ENCODE measurements at regions not wholly inside any gene's neighbourhood (a gene's known extent, or its start where the extent isn't known, plus 50 kb on each side); places are given as distances from the start of the nearest gene placed in this dataset.
"Not testable (repeated sequence)": the region's sequence is repeated elsewhere in the genome, so short reads cannot be mapped to it uniquely, and the experiment has no call there.

- no peak for FAIRE-seq
These were observed 160.9 kb downstream of the SOD2 start for GRCh38 chr6:159532155-159532554.

GRCh38 chr6:159529934-159530333 is 163.1 kb downstream of the SOD2 start:
- DNase-seq (ENCODE audit: extremely low spot score, insufficient read length, low read depth) (no peak), FAIRE-seq (no peak)

More at GRCh38 chr6:159532155-159532554, 160.9 kb downstream of the SOD2 start:
- no peak for DNase-seq (ENCODE audit: extremely low spot score, insufficient read length, low read depth)

- FAIRE-seq (no peak), DNase-seq (ENCODE audit: extremely low spot score, insufficient read length, low read depth) (no peak)
These were observed 165.7 kb downstream of the SOD2 start for GRCh38 chr6:159527351-159527750.

GRCh38 chr6:159525445-159526025 is 167.5 kb downstream of the SOD2 start:
- no peak for FAIRE-seq
- no peak for DNase-seq (ENCODE audit: extremely low spot score, insufficient read length, low read depth)

- DNase-seq (ENCODE audit: extremely low spot score, insufficient read length, low read depth) (no peak), FAIRE-seq (no peak)
These were observed 170.0 kb downstream of the SOD2 start for GRCh38 chr6:159522877-159523547.

GRCh38 chr6:159521962-159522361 is 171.1 kb downstream of the SOD2 start:
- DNase-seq (ENCODE audit: extremely low spot score, insufficient read length, low read depth) (no peak), FAIRE-seq (no peak)

- no peak for DNase-seq (ENCODE audit: extremely low spot score, insufficient read length, low read depth)
- no peak for FAIRE-seq
These were observed 173.0 kb downstream of the SOD2 start for GRCh38 chr6:159520002-159520401.

GRCh38 chr6:159515811-159516210 is 177.2 kb downstream of the SOD2 start:
- DNase-seq (ENCODE audit: extremely low spot score, insufficient read length, low read depth); FAIRE-seq: not testable (repeated sequence)

GRCh38 chr6:159513914-159514313 is 179.1 kb downstream of the SOD2 start:
- no peak for DNase-seq (ENCODE audit: extremely low spot score, insufficient read length, low read depth)
- FAIRE-seq: no peak

- no peak for FAIRE-seq
- no peak for DNase-seq (ENCODE audit: extremely low spot score, insufficient read length, low read depth)
These were observed 179.8 kb downstream of the SOD2 start for GRCh38 chr6:159513074-159513720.

GRCh38 chr6:159512571-159512970 is 180.5 kb downstream of the SOD2 start:
- FAIRE-seq: no peak

GRCh38 chr6:159512104-159512503 is 180.9 kb downstream of the SOD2 start:
- DNase-seq (ENCODE audit: extremely low spot score, insufficient read length, low read depth) (no peak), FAIRE-seq (no peak)

More at GRCh38 chr6:159512571-159512970, 180.5 kb downstream of the SOD2 start:
- DNase-seq (ENCODE audit: extremely low spot score, insufficient read length, low read depth): no peak

- DNase-seq (ENCODE audit: extremely low spot score, insufficient read length, low read depth) (no peak), FAIRE-seq (no peak)
These were observed 182.9 kb downstream of the SOD2 start for GRCh38 chr6:159510141-159510540.

GRCh38 chr6:159508931-159509330 is 184.1 kb downstream of the SOD2 start:
- DNase-seq (ENCODE audit: extremely low spot score, insufficient read length, low read depth) (no peak), FAIRE-seq (no peak)

- DNase-seq (ENCODE audit: extremely low spot score, insufficient read length, low read depth) (no peak), FAIRE-seq (no peak)
These were observed 187.0 kb downstream of the SOD2 start for GRCh38 chr6:159506048-159506447.

GRCh38 chr6:159505140-159505922 is 187.7 kb downstream of the SOD2 start:
- FAIRE-seq: no peak
- no peak for DNase-seq (ENCODE audit: extremely low spot score, insufficient read length, low read depth)

- DNase-seq (ENCODE audit: extremely low spot score, insufficient read length, low read depth) (no peak), FAIRE-seq (no peak)
These were observed 191.5 kb downstream of the SOD2 start for GRCh38 chr6:159501558-159501957.

GRCh38 chr6:159499034-159499433 is 194.0 kb downstream of the SOD2 start:
- no peak for FAIRE-seq

GRCh38 chr6:159494586-159494972 is 198.5 kb downstream of the SOD2 start:
- no peak for DNase-seq (ENCODE audit: extremely low spot score, insufficient read length, low read depth)
- FAIRE-seq: no peak

More at GRCh38 chr6:159499034-159499433, 194.0 kb downstream of the SOD2 start:
- no peak for DNase-seq (ENCODE audit: extremely low spot score, insufficient read length, low read depth)

GRCh38 chr6:159493898-159494585 is 199.0 kb downstream of the SOD2 start:
- FAIRE-seq: no peak
- no peak for DNase-seq (ENCODE audit: extremely low spot score, insufficient read length, low read depth)

Measured in GM18507 (cell line).